ENCODE measurements at regions not wholly inside any gene's neighbourhood (a gene's known extent, or its start where the extent isn't known, plus 50 kb on each side); places are given as distances from the start of the nearest gene placed in this dataset.
"Not testable (repeated sequence)": the region's sequence is repeated elsewhere in the genome, so short reads cannot be mapped to it uniquely, and the experiment has no call there.

GRCh38 chr14:106651016-106651415 is 1124.6 kb downstream of the TMEM121 start:
- no peaks in the 10 kb centered on the region for H3K36me3 ChIP-seq
- H3K27ac ChIP-seq: no peak overlapping the region
- WGBS, 5 donors: 0 to 28% (median 9%) methylated on average over 1 of the region's 1 CpG
- no peaks in the 10 kb centered on the region for H3K4me1 ChIP-seq
- H3K9me3 ChIP-seq: no peaks in the 10 kb centered on the region
- no peak overlapping the region for H3K4me3 ChIP-seq
- TF ChIP-seq POLR2A (IDR thresholded peaks at IDR 0.05) (no peak), EP300 (IDR thresholded peaks at IDR 0.05) (no peak), CTCF (IDR thresholded peaks at IDR 0.05) (no peak), POLR2AphosphoS5 (IDR thresholded peaks at IDR 0.05) (no peak)
- peaks cover 0 to 28% (median 4%) of the 10 kb centered on the region in 3 donors for H3K27me3 ChIP-seq
- intact Hi-C loops (cut with DNase I; ENCODE audit: low total_unique reads): no loop called here
- no peak for DNase-seq

- intact Hi-C loops (cut with DNase I; ENCODE audit: low total_unique reads): no loop called here
- TF ChIP-seq POLR2AphosphoS5 (IDR thresholded peaks at IDR 0.05) (no peak), POLR2A (IDR thresholded peaks at IDR 0.05) (no peak), EP300 (IDR thresholded peaks at IDR 0.05) (no peak), CTCF (IDR thresholded peaks at IDR 0.05) (no peak)
Measured at GRCh38 chr14:106652494-106652893, 1126.1 kb downstream of the TMEM121 start.

GRCh38 chr14:106657460-106657859 is 1131.1 kb downstream of the TMEM121 start:
- intact Hi-C loops (cut with DNase I; ENCODE audit: low total_unique reads): no loop called here
- TF ChIP-seq EP300 (IDR thresholded peaks at IDR 0.05) (no peak), POLR2AphosphoS5 (IDR thresholded peaks at IDR 0.05) (no peak), CTCF (IDR thresholded peaks at IDR 0.05) (no peak), POLR2A (IDR thresholded peaks at IDR 0.05) (no peak)
- peak in 1 of 2 donors; percentile 3 for DNase-seq
- Histone ChIP-seq H3K27me3 (peaks cover 0 to 27% (median 0%) of the 10 kb centered on the region in 3 donors), H3K36me3 (no peaks in the 10 kb centered on the region), H3K9me3 (no peaks in the 10 kb centered on the region), H3K4me1 (no peaks in the 10 kb centered on the region), H3K4me3 (no peak overlapping the region), H3K27ac (no peak overlapping the region)
- 57 to 70% (median 59%) methylated on average over 8 of the region's 8 CpGs for WGBS, 5 donors

More at GRCh38 chr14:106652494-106652893, 1126.1 kb downstream of the TMEM121 start:
- Histone ChIP-seq H3K4me3 (no peak overlapping the region), H3K9me3 (no peaks in the 10 kb centered on the region), H3K27ac (no peak overlapping the region), H3K36me3 (no peaks in the 10 kb centered on the region), H3K4me1 (no peaks in the 10 kb centered on the region), H3K27me3 (peaks cover 0 to 38% (median 4%) of the 10 kb centered on the region in 3 donors)
- 47 to 52% (median 50%) methylated on average over 2 of the region's 2 CpGs for WGBS, 5 donors
- no peak for DNase-seq

GRCh38 chr14:106658066-106658860 is 1131.9 kb downstream of the TMEM121 start:
- DNase-seq; intact Hi-C loops (cut with DNase I; ENCODE audit: low total_unique reads); H3K27ac ChIP-seq; H3K36me3 ChIP-seq; H3K4me1 ChIP-seq; H3K9me3 ChIP-seq; H3K4me3 ChIP-seq: not testable (repeated sequence)
- WGBS, 5 donors: 44 to 56% (median 51%) methylated on average over 7 of the region's 7 CpGs
- H3K27me3 ChIP-seq: peaks cover 0 to 25% (median 0%) of the 10 kb centered on the region in 3 donors

- H3K27ac ChIP-seq; H3K4me1 ChIP-seq; H3K4me3 ChIP-seq; H3K9me3 ChIP-seq; H3K36me3 ChIP-seq; intact Hi-C loops (cut with DNase I; ENCODE audit: low total_unique reads): not testable (repeated sequence)
- H3K27me3 ChIP-seq: peaks cover 0 to 18% (median 0%) of the 10 kb centered on the region in 3 donors
- 51 to 71% (median 64%) methylated on average over 4 of the region's 4 CpGs for WGBS, 5 donors
- DNase-seq: peak in 1 of 2 donors; percentile 5
Measured at GRCh38 chr14:106661561-106661960, 1135.2 kb downstream of the TMEM121 start.

Measured in stomach (tissue), 8 donors.